ENCODE measurements at regions not wholly inside any gene's neighbourhood (a gene's known extent, or its start where the extent isn't known, plus 50 kb on each side); places are given as distances from the start of the nearest gene placed in this dataset.
"Not testable (repeated sequence)": the region's sequence is repeated elsewhere in the genome, so short reads cannot be mapped to it uniquely, and the experiment has no call there.

DNA sequence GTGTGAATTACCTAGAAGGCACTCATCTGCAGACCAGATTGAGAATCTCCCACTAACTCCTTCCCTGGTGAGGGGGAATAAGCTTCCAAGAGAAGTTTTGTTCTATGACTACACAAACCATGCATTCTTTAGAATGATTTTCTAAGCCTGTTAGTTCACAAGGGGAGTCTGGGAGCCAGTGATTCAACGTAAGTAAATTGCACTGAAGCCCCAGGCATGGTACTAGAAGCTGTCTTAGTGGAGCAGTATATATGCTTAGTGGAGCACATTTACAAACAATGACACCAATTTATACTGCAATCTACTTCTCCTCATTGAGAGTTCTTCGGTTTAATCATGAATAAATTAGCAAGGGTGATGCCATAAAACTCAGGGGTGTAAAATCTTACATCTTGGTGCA is 209.9 kb upstream of the LRRC61 start:
- peaks cover 23% of the 10 kb centered on the region for H3K27me3 Mint-ChIP-seq (ENCODE audit: low read depth)
- H2BK15ac ChIP-seq (ENCODE audit: low read depth, low read length); H3T11ph ChIP-seq (ENCODE audit: low read length); H3K9ac ChIP-seq (ENCODE audit: extremely low read depth, insufficient read length, low read length); H3K4me1 ChIP-seq (ENCODE audit: insufficient read depth, low read length); H2BK20ac ChIP-seq (ENCODE audit: low read depth, low read length, poor library complexity, severe bottlenecking); H3K23me2 ChIP-seq (ENCODE audit: insufficient read length, low read depth, low read length, poor library complexity, severe bottlenecking); H2BK120ac ChIP-seq (ENCODE audit: low read depth, low read length, poor library complexity, severe bottlenecking); H3K27ac ChIP-seq (ENCODE audit: insufficient read length, low read depth, low read length); H4K91ac ChIP-seq (ENCODE audit: insufficient read length, low read depth, low read length); H3K36me3 Mint-ChIP-seq (ENCODE audit: insufficient read depth in 1 of 3, low read depth in 3 of 3); H3K14ac ChIP-seq (ENCODE audit: insufficient read depth, low read length); H4K20me1 ChIP-seq (ENCODE audit: control insufficient read depth, insufficient read depth, insufficient read length); H3K18ac ChIP-seq (ENCODE audit: insufficient read length, low read depth, low read length); H4K8ac ChIP-seq (replicated peaks; ENCODE audit: insufficient read length, low read depth, low read length); H3K79me1 ChIP-seq (ENCODE audit: insufficient read depth, low read depth, low read length, poor library complexity, severe bottlenecking); H2AK5ac ChIP-seq (ENCODE audit: insufficient read length, low read length); H3K27ac Mint-ChIP-seq; H3K23ac ChIP-seq (ENCODE audit: insufficient read length, low read depth, low read length); H3K9me3 ChIP-seq (ENCODE audit: control insufficient read depth, low read depth, low read length); H3K27me3 ChIP-seq (ENCODE audit: insufficient read depth, low read length); H3K9me3 Mint-ChIP-seq; H3K4ac ChIP-seq (ENCODE audit: low read depth, low read length); H2BK5ac ChIP-seq (ENCODE audit: insufficient read length, low read length); H4K5ac ChIP-seq (ENCODE audit: insufficient read length, low read depth, low read length); H3K4me1 Mint-ChIP-seq; H3K4me2 ChIP-seq (ENCODE audit: insufficient read depth, insufficient read length, low read length); H3K79me2 ChIP-seq (ENCODE audit: insufficient read depth, low read length); H2BK12ac ChIP-seq (ENCODE audit: insufficient read length, low read depth, low read length); H2AFZ ChIP-seq (ENCODE audit: low read length); H3K56ac ChIP-seq (ENCODE audit: insufficient read length, low read depth, low read length); DNase-seq; H3K4me3 Mint-ChIP-seq: not testable (repeated sequence)
- WGBS (ENCODE audit: extremely low coverage, insufficient read length, low lambda C conversion rate) = no CpG with 5 or more reads among the region's 2 CpGs

DNA sequence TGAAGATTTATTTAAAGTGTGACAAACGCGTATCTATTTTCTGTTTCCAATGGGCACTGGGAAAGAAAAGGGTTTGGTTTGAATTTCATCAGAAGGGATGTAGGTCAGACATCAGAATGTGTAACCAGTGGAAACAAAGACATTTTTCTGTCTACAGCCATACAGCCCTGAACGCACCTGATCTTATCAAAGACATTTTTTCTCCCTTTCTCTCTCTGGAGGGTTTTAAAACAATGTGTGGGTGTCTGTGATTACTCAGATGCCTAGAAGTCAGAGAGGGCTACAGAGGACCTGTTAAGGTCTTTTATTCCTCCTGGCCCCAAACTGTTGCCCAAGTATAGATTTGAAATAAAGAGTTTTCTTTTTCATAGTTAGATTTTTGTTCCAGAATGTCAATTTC is 208.6 kb upstream of the LRRC61 start:
- H2BK20ac ChIP-seq (ENCODE audit: low read depth, low read length, poor library complexity, severe bottlenecking); H3K14ac ChIP-seq (ENCODE audit: insufficient read depth, low read length); H3K4me1 ChIP-seq (ENCODE audit: insufficient read depth, low read length); H4K5ac ChIP-seq (ENCODE audit: insufficient read length, low read depth, low read length); H2AFZ ChIP-seq (ENCODE audit: low read length); H2BK5ac ChIP-seq (ENCODE audit: insufficient read length, low read length); H3K4me2 ChIP-seq (ENCODE audit: insufficient read depth, insufficient read length, low read length); H4K20me1 ChIP-seq (ENCODE audit: control insufficient read depth, insufficient read depth, insufficient read length); H4K8ac ChIP-seq (replicated peaks; ENCODE audit: insufficient read length, low read depth, low read length); H3K79me1 ChIP-seq (ENCODE audit: insufficient read depth, low read depth, low read length, poor library complexity, severe bottlenecking); H4K91ac ChIP-seq (ENCODE audit: insufficient read length, low read depth, low read length); DNase-seq; H3K4me3 Mint-ChIP-seq; H3K9me3 Mint-ChIP-seq; H3K18ac ChIP-seq (ENCODE audit: insufficient read length, low read depth, low read length); H3T11ph ChIP-seq (ENCODE audit: low read length); H2BK120ac ChIP-seq (ENCODE audit: low read depth, low read length, poor library complexity, severe bottlenecking); H3K4me1 Mint-ChIP-seq; H3K79me2 ChIP-seq (ENCODE audit: insufficient read depth, low read length); H2BK12ac ChIP-seq (ENCODE audit: insufficient read length, low read depth, low read length); H3K27ac Mint-ChIP-seq; H3K9ac ChIP-seq (ENCODE audit: extremely low read depth, insufficient read length, low read length); H2BK15ac ChIP-seq (ENCODE audit: low read depth, low read length); H3K27ac ChIP-seq (ENCODE audit: insufficient read length, low read depth, low read length); H3K36me3 Mint-ChIP-seq (ENCODE audit: insufficient read depth in 1 of 3, low read depth in 3 of 3); H3K23me2 ChIP-seq (ENCODE audit: insufficient read length, low read depth, low read length, poor library complexity, severe bottlenecking); H3K56ac ChIP-seq (ENCODE audit: insufficient read length, low read depth, low read length); H2AK5ac ChIP-seq (ENCODE audit: insufficient read length, low read length); H3K23ac ChIP-seq (ENCODE audit: insufficient read length, low read depth, low read length); H3K4ac ChIP-seq (ENCODE audit: low read depth, low read length); H3K27me3 ChIP-seq (ENCODE audit: insufficient read depth, low read length); H3K9me3 ChIP-seq (ENCODE audit: control insufficient read depth, low read depth, low read length): not testable (repeated sequence)
- no CpG with 5 or more reads among the region's 3 CpGs for WGBS (ENCODE audit: extremely low coverage, insufficient read length, low lambda C conversion rate)
- H3K27me3 Mint-ChIP-seq (ENCODE audit: low read depth) = peaks cover 28% of the 10 kb centered on the region
